ENCODE measurements at regions not wholly inside any gene's neighbourhood (a gene's known extent, or its start where the extent isn't known, plus 50 kb on each side); places are given as distances from the start of the nearest gene placed in this dataset.
"Not testable (repeated sequence)": the region's sequence is repeated elsewhere in the genome, so short reads cannot be mapped to it uniquely, and the experiment has no call there.

GRCh38 chr12:124646385-124647230 is 79.2 kb upstream of the NCOR2 start:
- Histone ChIP-seq H3K27ac (ENCODE audit: low read length) (no peak overlapping the region), H3K4me2 (ENCODE audit: low read length) (no peak overlapping the region; the same call in 1 of the 2 replicates), H3K4me3 (ENCODE audit: low read length) (no peak overlapping the region), H3K9ac (ENCODE audit: low read length) (no peak overlapping the region), H3K4me1 (ENCODE audit: low read length) (no peaks in the 10 kb centered on the region), H3K9me3 (ENCODE audit: insufficient read depth, low read length) (peaks cover 9% of the 10 kb centered on the region; the same call in 1 of the 2 replicates), H3K27me3 (ENCODE audit: low read depth, low read length) (peaks cover 11% of the 10 kb centered on the region; the same call in 1 of the 2 replicates), H3K36me3 (replicated peaks; ENCODE audit: low read depth, low read length) (peaks cover 3% of the 10 kb centered on the region), H3K79me2 (ENCODE audit: low read length) (no peaks in the 10 kb centered on the region), H4K20me1 (ENCODE audit: insufficient read depth, low read length) (no peaks in the 10 kb centered on the region), H2AFZ (ENCODE audit: low read depth, low read length) (no peak overlapping the region)
- TF ChIP-seq CTCF (IDR thresholded peaks at IDR 0.05; ENCODE audit: low read depth, low read length) (no peak), EZH2phosphoT487 (IDR thresholded peaks at IDR 0.05; ENCODE audit: low read depth) (no peak)

GRCh38 chr12:124645530-124646244 is 78.3 kb upstream of the NCOR2 start:
- H2AFZ ChIP-seq (ENCODE audit: low read depth, low read length): no peak overlapping the region
- H3K9ac ChIP-seq (ENCODE audit: low read length): no peak overlapping the region
- no peaks in the 10 kb centered on the region for H3K4me1 ChIP-seq (ENCODE audit: low read length)
- H3K36me3 ChIP-seq (replicated peaks; ENCODE audit: low read depth, low read length): peaks cover 3% of the 10 kb centered on the region
- peaks cover 14% of the 10 kb centered on the region for H3K27me3 ChIP-seq (ENCODE audit: low read depth, low read length)
- TF ChIP-seq EZH2phosphoT487 (IDR thresholded peaks at IDR 0.05; ENCODE audit: low read depth) (no peak), CTCF (IDR thresholded peaks at IDR 0.05; ENCODE audit: low read depth, low read length) (no peak)
- no peak overlapping the region for H3K27ac ChIP-seq (ENCODE audit: low read length)
- no peaks in the 10 kb centered on the region for H3K79me2 ChIP-seq (ENCODE audit: low read length)
- H4K20me1 ChIP-seq (ENCODE audit: insufficient read depth, low read length): no peaks in the 10 kb centered on the region
- H3K9me3 ChIP-seq (ENCODE audit: insufficient read depth, low read length): peaks cover 9% of the 10 kb centered on the region; the same call in 1 of the 2 replicates
- no peak overlapping the region for H3K4me3 ChIP-seq (ENCODE audit: low read length)
- no peak overlapping the region for H3K4me2 ChIP-seq (ENCODE audit: low read length)

- H3K27me3 ChIP-seq (ENCODE audit: low read depth, low read length): peaks cover 32% of the 10 kb centered on the region
- H2AFZ ChIP-seq (ENCODE audit: low read depth, low read length); H3K9me3 ChIP-seq (ENCODE audit: insufficient read depth, low read length): not testable (repeated sequence)
These were observed 76.4 kb upstream of the NCOR2 start for GRCh38 chr12:124643768-124644167.

GRCh38 chr12:124642105-124642504 is 74.7 kb upstream of the NCOR2 start:
- H3K4me2 ChIP-seq (ENCODE audit: low read length): no peak overlapping the region
- H3K4me1 ChIP-seq (ENCODE audit: low read length): no peaks in the 10 kb centered on the region
- no peak overlapping the region for H3K27ac ChIP-seq (ENCODE audit: low read length)
- H3K9ac ChIP-seq (ENCODE audit: low read length): no peak overlapping the region
- H4K20me1 ChIP-seq (ENCODE audit: insufficient read depth, low read length): no peaks in the 10 kb centered on the region
- peaks cover 32% of the 10 kb centered on the region for H3K27me3 ChIP-seq (ENCODE audit: low read depth, low read length)
- H3K9me3 ChIP-seq (ENCODE audit: insufficient read depth, low read length): no peaks in the 10 kb centered on the region
- H3K36me3 ChIP-seq (replicated peaks; ENCODE audit: low read depth, low read length): no peaks in the 10 kb centered on the region
- TF ChIP-seq CTCF (IDR thresholded peaks at IDR 0.05; ENCODE audit: low read depth, low read length): no peak
- TF ChIP-seq EZH2phosphoT487 (IDR thresholded peaks at IDR 0.05; ENCODE audit: low read depth): no peak
- no peak overlapping the region for H2AFZ ChIP-seq (ENCODE audit: low read depth, low read length)
- no peak overlapping the region for H3K4me3 ChIP-seq (ENCODE audit: low read length)
- no peaks in the 10 kb centered on the region for H3K79me2 ChIP-seq (ENCODE audit: low read length)

More at GRCh38 chr12:124643768-124644167, 76.4 kb upstream of the NCOR2 start:
- not testable (repeated sequence) for H3K4me1 ChIP-seq (ENCODE audit: low read length); H3K9ac ChIP-seq (ENCODE audit: low read length); H3K4me3 ChIP-seq (ENCODE audit: low read length); H4K20me1 ChIP-seq (ENCODE audit: insufficient read depth, low read length); H3K4me2 ChIP-seq (ENCODE audit: low read length); H3K27ac ChIP-seq (ENCODE audit: low read length); H3K36me3 ChIP-seq (replicated peaks; ENCODE audit: low read depth, low read length); H3K79me2 ChIP-seq (ENCODE audit: low read length)
